Suprapubic skin (tissue), 4 donors: ENCODE measurements at regions not wholly inside any gene's neighbourhood (a gene's known extent, or its start where the extent isn't known, plus 50 kb on each side); places are given as distances from the start of the nearest gene placed in this dataset.

Experiments used
- CTCF ChIP-seq, 2 donors: fragments of 200-600 bp in 1 of 2; fragments of 450-650 bp in 1 of 2; sonication (generic) in 1 of 2; IDR thresholded peaks; one replicate each; pipeline ENCODE4 v1.5.1; 2016 to 2019; ENCODE audit warnings: antibody characterized with exemption in 2 of 2, mild to moderate bottlenecking in 1 of 2, moderate library complexity in 1 of 2
- EP300 ChIP-seq: sonication (generic); formaldehyde crosslinking; IDR thresholded peaks from one replicate; pipeline ENCODE4 v1.6.1; 2017; ENCODE audit warnings: antibody characterized with exemption
- POLR2A ChIP-seq, 2 donors: fragments of 450-650 bp; IDR thresholded peaks; one replicate each; pipeline ENCODE4 v1.6.1; 2017; ENCODE audit warnings: antibody characterized with exemption in 2 of 2, mild to moderate bottlenecking in 2 of 2, moderate library complexity in 2 of 2
- POLR2AphosphoS5 ChIP-seq, 3 donors: sonication (generic); formaldehyde crosslinking; IDR thresholded peaks; one replicate each; pipeline ENCODE4 v1.6.1; 2017; ENCODE audit warnings: antibody characterized with exemption in 3 of 3

- TF ChIP-seq CTCF (IDR thresholded peaks at IDR 0.05) (no peak), POLR2AphosphoS5 (IDR thresholded peaks at IDR 0.05) (no peak), POLR2A (IDR thresholded peaks at IDR 0.05) (no peak), EP300 (no peak)
These were observed 1579.3 kb downstream of the C4orf33 start for GRCh38 chr4:130675266-130675665.
